ENCODE measurements at regions not wholly inside any gene's neighbourhood (a gene's known extent, or its start where the extent isn't known, plus 50 kb on each side); places are given as distances from the start of the nearest gene placed in this dataset.

DNA sequence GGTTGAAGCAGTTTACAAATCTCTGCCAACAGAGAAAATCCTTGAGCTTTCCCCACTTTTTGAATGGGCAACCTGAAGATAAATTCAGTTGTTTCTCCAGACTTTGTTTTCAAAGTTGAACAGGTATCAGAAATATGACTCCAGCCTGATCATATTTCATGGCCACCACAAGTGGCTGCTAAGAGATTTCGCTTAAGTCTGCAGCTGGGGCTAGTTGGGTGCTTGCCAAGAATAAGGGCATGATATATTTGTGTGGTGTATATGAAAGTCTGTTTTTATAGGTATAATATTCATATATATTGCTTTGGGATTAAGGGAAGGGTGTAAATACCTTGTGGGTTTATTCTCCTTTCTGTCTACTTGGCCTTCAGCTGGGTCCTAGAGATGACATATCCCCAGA lies 168.4 kb upstream of the GDNF start:
- no peaks in the 10 kb centered on the region for H3K36me3 Mint-ChIP-seq (ENCODE audit: low read depth)
- H3K27me3 Mint-ChIP-seq (ENCODE audit: insufficient read depth): peaks cover 14% of the 10 kb centered on the region
- TF ChIP-seq, protein P1, sequence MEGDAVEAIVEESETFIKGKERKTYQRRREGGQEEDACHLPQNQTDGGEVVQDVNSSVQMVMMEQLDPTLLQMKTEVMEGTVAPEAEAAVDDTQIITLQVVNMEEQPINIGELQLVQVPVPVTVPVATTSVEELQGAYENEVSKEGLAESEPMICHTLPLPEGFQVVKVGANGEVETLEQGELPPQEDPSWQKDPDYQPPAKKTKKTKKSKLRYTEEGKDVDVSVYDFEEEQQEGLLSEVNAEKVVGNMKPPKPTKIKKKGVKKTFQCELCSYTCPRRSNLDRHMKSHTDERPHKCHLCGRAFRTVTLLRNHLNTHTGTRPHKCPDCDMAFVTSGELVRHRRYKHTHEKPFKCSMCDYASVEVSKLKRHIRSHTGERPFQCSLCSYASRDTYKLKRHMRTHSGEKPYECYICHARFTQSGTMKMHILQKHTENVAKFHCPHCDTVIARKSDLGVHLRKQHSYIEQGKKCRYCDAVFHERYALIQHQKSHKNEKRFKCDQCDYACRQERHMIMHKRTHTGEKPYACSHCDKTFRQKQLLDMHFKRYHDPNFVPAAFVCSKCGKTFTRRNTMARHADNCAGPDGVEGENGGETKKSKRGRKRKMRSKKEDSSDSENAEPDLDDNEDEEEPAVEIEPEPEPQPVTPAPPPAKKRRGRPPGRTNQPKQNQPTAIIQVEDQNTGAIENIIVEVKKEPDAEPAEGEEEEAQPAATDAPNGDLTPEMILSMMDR (IDR thresholded peaks at IDR 0.05): no peak
- H3K9me3 Mint-ChIP-seq: no peaks in the 10 kb centered on the region
- H3K4me3 Mint-ChIP-seq: no peak overlapping the region
- no peak overlapping the region for H3K27ac Mint-ChIP-seq
- no peak for DNase-seq
- no peaks in the 10 kb centered on the region for H3K4me1 Mint-ChIP-seq (ENCODE audit: low read depth)

DNA sequence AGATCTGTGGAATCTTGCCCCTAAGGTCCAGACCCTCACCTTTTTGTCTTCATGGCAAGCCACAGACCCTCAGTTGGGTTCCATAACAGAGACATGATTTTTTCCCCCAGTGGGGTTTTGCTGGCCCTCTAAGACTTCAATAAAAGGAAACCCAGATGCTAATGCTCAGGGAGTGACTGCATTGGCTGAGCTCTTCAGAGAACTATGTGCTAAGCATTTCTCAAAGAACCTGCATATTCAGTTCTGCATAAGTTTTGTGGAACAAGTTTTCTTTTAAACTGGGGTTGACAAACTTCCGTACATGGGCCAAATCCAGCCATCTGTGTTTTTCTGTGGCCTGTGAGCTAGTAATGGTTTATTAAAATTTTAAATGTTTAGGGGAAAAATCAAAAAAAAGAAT lies 159.8 kb upstream of the GDNF start:
- Mint-ChIP-seq H3K27me3 (ENCODE audit: insufficient read depth) (peaks cover 7% of the 10 kb centered on the region), H3K36me3 (ENCODE audit: low read depth) (no peaks in the 10 kb centered on the region), H3K27ac (no peak overlapping the region), H3K4me1 (ENCODE audit: low read depth) (no peaks in the 10 kb centered on the region), H3K4me3 (no peak overlapping the region), H3K9me3 (no peaks in the 10 kb centered on the region)
- TF ChIP-seq, protein P1 (IDR thresholded peaks at IDR 0.05): no peak
- no peak for DNase-seq

DNA sequence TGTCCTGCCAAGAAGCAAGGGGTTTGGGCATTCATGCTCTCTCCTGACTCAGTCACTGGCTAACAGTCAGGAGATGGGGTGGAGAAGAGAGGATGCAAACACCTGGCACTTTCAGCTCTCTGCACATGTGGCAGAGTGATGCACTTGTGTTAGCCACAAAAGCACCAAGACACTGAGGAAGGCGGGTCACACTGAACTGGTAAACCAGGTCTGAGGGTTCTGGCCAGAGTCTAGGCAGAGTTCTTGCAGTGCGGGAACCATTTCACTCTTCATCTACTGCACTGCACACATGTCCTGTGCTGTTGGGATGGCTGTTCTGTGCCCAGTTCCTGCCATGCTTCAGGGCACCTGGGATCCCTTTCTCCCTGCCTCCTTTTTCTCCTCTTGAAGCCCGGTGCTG lies 157.1 kb upstream of the GDNF start:
- H3K27ac Mint-ChIP-seq: no peak overlapping the region
- H3K4me3 Mint-ChIP-seq: no peak overlapping the region
- no peak for DNase-seq
- no peaks in the 10 kb centered on the region for H3K36me3 Mint-ChIP-seq (ENCODE audit: low read depth)
- peaks cover 13% of the 10 kb centered on the region for H3K27me3 Mint-ChIP-seq (ENCODE audit: insufficient read depth)
- no peaks in the 10 kb centered on the region for H3K4me1 Mint-ChIP-seq (ENCODE audit: low read depth)
- TF ChIP-seq, protein P1 (IDR thresholded peaks at IDR 0.05): no peak
- H3K9me3 Mint-ChIP-seq: no peaks in the 10 kb centered on the region

DNA sequence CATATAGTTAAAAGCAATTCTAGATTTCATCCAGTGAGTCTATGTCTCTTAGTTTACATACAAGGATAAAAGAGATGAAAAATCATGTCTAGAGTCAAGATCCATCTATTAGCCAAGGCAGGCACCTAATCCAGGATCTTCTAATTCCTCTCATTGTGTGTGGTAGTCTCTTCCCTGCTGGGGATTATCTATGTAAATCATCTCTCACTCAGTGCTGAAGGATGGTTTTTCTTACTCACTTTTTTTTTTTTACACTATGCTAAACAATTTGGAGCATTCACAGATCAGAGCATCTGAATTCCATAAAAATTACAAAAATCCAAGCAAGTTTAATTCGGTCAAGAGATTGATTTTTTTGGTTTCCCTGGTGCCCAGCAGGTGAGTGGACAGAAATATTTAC lies 154.9 kb upstream of the GDNF start:
- Mint-ChIP-seq H3K27me3 (ENCODE audit: insufficient read depth) (peaks cover 20% of the 10 kb centered on the region), H3K9me3 (no peaks in the 10 kb centered on the region), H3K4me3 (no peak overlapping the region)

DNA sequence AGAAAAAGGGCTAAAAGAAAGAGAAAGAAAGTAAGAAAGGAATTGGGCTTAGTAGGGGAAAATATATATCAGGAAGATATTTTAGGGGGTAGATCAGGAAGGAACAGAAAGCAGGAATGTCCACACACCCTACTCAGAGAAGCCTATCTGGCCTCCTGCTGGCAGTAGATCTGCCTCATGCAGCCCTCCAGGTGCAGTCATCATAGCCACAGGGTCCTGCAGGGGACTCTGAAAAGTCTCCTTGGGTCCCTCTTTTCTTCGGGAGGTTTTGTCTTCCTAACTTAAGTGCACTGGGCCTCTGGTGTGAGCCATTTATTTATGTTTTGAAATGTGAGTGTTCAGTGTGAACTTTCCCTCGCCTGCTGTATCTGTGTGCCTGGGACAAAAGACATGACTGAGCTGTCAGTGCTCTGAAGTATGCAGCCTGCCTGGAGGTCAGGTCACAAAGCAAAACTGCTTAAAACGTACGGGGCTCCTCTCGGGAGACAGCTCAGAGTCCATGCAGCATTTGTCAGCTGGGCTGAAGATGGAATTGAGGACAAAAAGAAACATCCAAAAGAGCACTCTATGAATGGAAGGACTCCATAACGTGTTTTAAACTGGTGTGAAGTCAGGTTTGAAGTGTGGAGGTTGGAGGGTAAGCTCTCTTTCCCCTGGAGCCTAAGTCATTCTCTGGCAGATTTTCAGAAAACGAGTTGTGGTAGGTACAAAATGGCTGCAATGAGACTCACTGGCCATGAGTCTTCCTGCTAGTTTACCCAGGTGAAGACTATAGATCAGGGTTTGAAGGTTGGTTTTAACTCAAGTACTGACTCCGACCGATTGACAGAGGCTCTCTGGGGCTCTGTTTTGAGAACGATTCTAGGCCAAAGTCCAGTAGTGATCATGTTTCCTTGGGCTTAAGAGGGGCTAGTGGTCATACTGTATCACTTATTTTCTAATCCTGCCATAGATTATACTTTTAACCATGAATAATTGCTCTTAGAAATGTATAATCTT lies 151.8 kb upstream of the GDNF start:
- no peak overlapping the region for H3K4me3 Mint-ChIP-seq
- no peaks in the 10 kb centered on the region for H3K4me1 Mint-ChIP-seq (ENCODE audit: low read depth)
- H3K9me3 Mint-ChIP-seq: no peaks in the 10 kb centered on the region
- no peak for DNase-seq
- no peaks in the 10 kb centered on the region for H3K36me3 Mint-ChIP-seq (ENCODE audit: low read depth)
- no peak overlapping the region for H3K27ac Mint-ChIP-seq
- H3K27me3 Mint-ChIP-seq (ENCODE audit: insufficient read depth): peaks cover 22% of the 10 kb centered on the region
- TF ChIP-seq, protein P1 (IDR thresholded peaks at IDR 0.05): no peak

More for the DNA sequence above, 154.9 kb upstream of the GDNF start:
- no peak for DNase-seq
- Mint-ChIP-seq H3K4me1 (ENCODE audit: low read depth) (no peaks in the 10 kb centered on the region), H3K27ac (no peak overlapping the region), H3K36me3 (ENCODE audit: low read depth) (no peaks in the 10 kb centered on the region)
- TF ChIP-seq, protein P1 (IDR thresholded peaks at IDR 0.05): no peak

Data from HFFc6 (cell line).